GM19025 (cell line): ENCODE measurements at regions not wholly inside any gene's neighbourhood (a gene's known extent, or its start where the extent isn't known, plus 50 kb on each side); places are given as distances from the start of the nearest gene placed in this dataset.

Experiments
- ATAC-seq: cut with Tn5 transposase; IDR thresholded peaks from one replicate; pipeline ENCODE4 v1.9.1; 2021; ENCODE audit warnings: mild to moderate bottlenecking, low read depth, moderate library complexity; ENCODE audit not compliant: unreplicated experiment

GRCh38 chr15:31801152-31801551 is 229.2 kb upstream of the CHRNA7 start:
- no peak for ATAC-seq

GRCh38 chr15:31802761-31803160 is 227.6 kb upstream of the CHRNA7 start:
- no peak for ATAC-seq

- ATAC-seq, result no peak
Measured at GRCh38 chr15:31803388-31803884, 226.9 kb upstream of the CHRNA7 start.

GRCh38 chr15:31805090-31805662 is 225.1 kb upstream of the CHRNA7 start:
- ATAC-seq, result no peak

GRCh38 chr15:31806106-31806505 is 224.2 kb upstream of the CHRNA7 start:
- no peak for ATAC-seq

GRCh38 chr15:31811641-31812040 is 218.7 kb upstream of the CHRNA7 start:
- no peak for ATAC-seq

GRCh38 chr15:31814082-31814481 is 216.2 kb upstream of the CHRNA7 start:
- no peak for ATAC-seq

GRCh38 chr15:31815411-31816155 is 214.7 kb upstream of the CHRNA7 start:
- no peak for ATAC-seq

- no peak for ATAC-seq
Measured at GRCh38 chr15:31822463-31822862, 207.9 kb upstream of the CHRNA7 start.

- ATAC-seq, result no peak
Measured at GRCh38 chr15:31824024-31824423, 206.3 kb upstream of the CHRNA7 start.

GRCh38 chr15:31828594-31828993 is 201.7 kb upstream of the CHRNA7 start:
- no peak for ATAC-seq

- no peak for ATAC-seq
Measured at GRCh38 chr15:31830591-31830990, 199.7 kb upstream of the CHRNA7 start.

GRCh38 chr15:31831596-31831995 is 198.7 kb upstream of the CHRNA7 start:
- no peak for ATAC-seq

- ATAC-seq, result no peak
Measured at GRCh38 chr15:31834654-31835053, 195.7 kb upstream of the CHRNA7 start.

GRCh38 chr15:31839388-31839787 is 190.9 kb upstream of the CHRNA7 start:
- ATAC-seq, result no peak

- ATAC-seq, result no peak
Measured at GRCh38 chr15:31840849-31841476, 189.4 kb upstream of the CHRNA7 start.

GRCh38 chr15:31842532-31843195 is 187.7 kb upstream of the CHRNA7 start:
- no peak for ATAC-seq

GRCh38 chr15:31843426-31844055 is 186.8 kb upstream of the CHRNA7 start:
- ATAC-seq, result no peak

GRCh38 chr15:31845791-31846190 is 184.5 kb upstream of the CHRNA7 start:
- no peak for ATAC-seq

GRCh38 chr15:31847961-31848360 is 182.4 kb upstream of the CHRNA7 start:
- no peak for ATAC-seq

GRCh38 chr15:31848621-31849020 is 181.7 kb upstream of the CHRNA7 start:
- ATAC-seq, result no peak
